ENCODE measurements at regions not wholly inside any gene's neighbourhood (a gene's known extent, or its start where the extent isn't known, plus 50 kb on each side); places are given as distances from the start of the nearest gene placed in this dataset.

DNA sequence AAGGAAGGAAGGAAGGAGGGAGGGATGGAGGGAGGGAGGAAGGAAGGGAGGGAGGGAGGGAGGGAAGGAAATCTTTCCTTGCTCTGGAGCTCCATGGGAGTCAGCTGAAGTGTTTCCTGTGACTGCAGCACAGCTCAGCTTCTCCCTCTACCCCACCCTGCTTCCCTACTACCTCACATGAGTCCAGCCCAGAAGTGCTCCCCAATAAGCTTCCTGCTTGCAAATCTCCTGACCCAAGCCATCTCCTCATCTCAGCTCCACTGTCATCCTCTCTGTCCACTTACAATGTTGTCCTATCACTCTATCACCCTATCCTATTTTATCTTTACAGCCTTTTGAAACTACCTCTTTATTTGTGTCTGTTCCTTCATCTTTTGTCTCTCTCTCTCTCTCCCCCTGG, 52.9 kb upstream of the SSBP3 start:
- TF ChIP-seq, protein P1, sequence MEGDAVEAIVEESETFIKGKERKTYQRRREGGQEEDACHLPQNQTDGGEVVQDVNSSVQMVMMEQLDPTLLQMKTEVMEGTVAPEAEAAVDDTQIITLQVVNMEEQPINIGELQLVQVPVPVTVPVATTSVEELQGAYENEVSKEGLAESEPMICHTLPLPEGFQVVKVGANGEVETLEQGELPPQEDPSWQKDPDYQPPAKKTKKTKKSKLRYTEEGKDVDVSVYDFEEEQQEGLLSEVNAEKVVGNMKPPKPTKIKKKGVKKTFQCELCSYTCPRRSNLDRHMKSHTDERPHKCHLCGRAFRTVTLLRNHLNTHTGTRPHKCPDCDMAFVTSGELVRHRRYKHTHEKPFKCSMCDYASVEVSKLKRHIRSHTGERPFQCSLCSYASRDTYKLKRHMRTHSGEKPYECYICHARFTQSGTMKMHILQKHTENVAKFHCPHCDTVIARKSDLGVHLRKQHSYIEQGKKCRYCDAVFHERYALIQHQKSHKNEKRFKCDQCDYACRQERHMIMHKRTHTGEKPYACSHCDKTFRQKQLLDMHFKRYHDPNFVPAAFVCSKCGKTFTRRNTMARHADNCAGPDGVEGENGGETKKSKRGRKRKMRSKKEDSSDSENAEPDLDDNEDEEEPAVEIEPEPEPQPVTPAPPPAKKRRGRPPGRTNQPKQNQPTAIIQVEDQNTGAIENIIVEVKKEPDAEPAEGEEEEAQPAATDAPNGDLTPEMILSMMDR (IDR thresholded peaks at IDR 0.05; ENCODE audit: borderline replicate concordance, extremely low read depth, low read length, poor library complexity, severe bottlenecking): no peak
- TF ChIP-seq EZH2 (IDR thresholded peaks at IDR 0.05; ENCODE audit: borderline replicate concordance, low read depth, low read length, severe bottlenecking): no peak
